MCF 10A (cell line): ENCODE measurements at regions not wholly inside any gene's neighbourhood (a gene's known extent, or its start where the extent isn't known, plus 50 kb on each side); places are given as distances from the start of the nearest gene placed in this dataset.
"Not testable (repeated sequence)": the region's sequence is repeated elsewhere in the genome, so short reads cannot be mapped to it uniquely, and the experiment has no call there.

Experiments used
- BruUV-seq: library from RNA; stranded (reverse); fragments of 400-500 nt; replicated peaks from 2 replicates; lab custom pipeline; 2021; lab: Mats Ljungman, UMichigan
- CTCF ChIA-PET: fragments of 300-600 bp; sonication (Branson Sonifier 250); formaldehyde crosslinking; extraction: SDS; loops from one replicate; lab custom pipeline; 2021; ENCODE audit warnings: antibody characterized with exemption, inconsistent platforms; lab: Yijun Ruan, JAX
- POLR2A ChIA-PET: fragments of 300-600, 350-650 bp; sonication (Branson Sonifier 250); formaldehyde crosslinking; extraction: SDS; loops from one replicate; lab custom pipeline; 2020; ENCODE audit warnings: antibody characterized with exemption, inconsistent platforms; lab: Yijun Ruan, JAX
- DNase-seq: peaks from one replicate; pipeline ENCODE4 v3.0.0-alpha.2; 2018; ENCODE audit not compliant: unreplicated experiment
- H3K27ac Mint-ChIP-seq: one replicate; pipeline ENCODE4 v1.8.0; 2022; ENCODE audit warnings: mild to moderate bottlenecking, low read depth, mixed read lengths; ENCODE audit not compliant: unreplicated experiment
- H3K27me3 Mint-ChIP-seq: one replicate; pipeline ENCODE4 v1.8.0; 2022; ENCODE audit warnings: mixed read lengths; ENCODE audit not compliant: insufficient read depth, unreplicated experiment
- H3K36me3 Mint-ChIP-seq: one replicate; pipeline ENCODE4 v1.8.0; 2022; ENCODE audit warnings: mild to moderate bottlenecking, moderate library complexity, mixed read lengths; ENCODE audit not compliant: insufficient read depth, unreplicated experiment
- H3K4me1 Mint-ChIP-seq: one replicate; pipeline ENCODE4 v1.8.0; 2022; ENCODE audit warnings: mixed read lengths; ENCODE audit not compliant: insufficient read depth, unreplicated experiment
- H3K4me3 Mint-ChIP-seq: one replicate; pipeline ENCODE4 v1.8.0; 2022; ENCODE audit warnings: mild to moderate bottlenecking, moderate library complexity, mixed read lengths; ENCODE audit not compliant: unreplicated experiment
- H3K9me3 Mint-ChIP-seq: one replicate; pipeline ENCODE4 v1.8.0; 2022; ENCODE audit warnings: mixed read lengths; ENCODE audit not compliant: unreplicated experiment
- intact Hi-C: fragments of 100-400 bp; cut with micrococcal nuclease; formaldehyde crosslinking; loops from 2 replicates; pipeline ENCODE4 v1.14.1; 2022
- TF ChIP-seq, protein P1 (sequence below): fragments of 200-600 bp; IDR thresholded peaks from one replicate; pipeline ENCODE4 v1.8.0; 2022; ENCODE audit warnings: antibody characterized with exemption, mild to moderate bottlenecking; ENCODE audit not compliant: unreplicated experiment

DNA sequence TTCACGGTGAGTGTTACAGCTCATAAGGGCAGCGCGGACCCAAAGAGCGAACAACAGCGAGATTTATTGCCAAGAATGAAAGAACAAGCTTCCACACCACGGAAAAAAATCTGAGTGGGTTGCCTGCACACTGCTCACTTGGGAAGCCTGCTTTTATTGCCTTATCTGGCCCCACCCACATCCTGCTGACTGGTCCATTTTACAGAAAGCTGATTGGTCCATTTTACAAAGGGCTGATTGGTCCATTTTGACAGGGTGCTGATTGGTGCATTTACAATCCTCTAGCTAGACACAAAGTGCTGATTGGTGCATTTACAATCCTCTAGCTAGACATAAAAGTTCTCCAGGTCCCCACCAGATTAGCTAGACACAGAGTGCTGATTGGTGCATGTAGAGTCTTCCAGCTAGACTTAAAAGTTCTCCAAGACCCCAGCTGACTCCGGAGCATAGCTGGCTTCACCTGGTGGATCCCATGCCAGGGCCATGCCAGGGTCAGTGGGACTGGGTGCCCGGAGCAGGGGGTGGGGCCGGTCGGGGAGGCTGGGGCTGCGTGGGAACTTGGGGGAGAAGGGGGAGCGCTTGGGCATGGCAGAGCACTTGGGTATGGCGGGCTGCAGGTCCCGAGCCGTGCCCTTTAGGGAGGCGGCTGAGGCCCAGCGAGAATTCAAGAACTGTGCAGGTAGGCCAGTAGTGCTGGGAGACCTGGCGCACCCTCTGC, 75.4 kb upstream of the ATP1A1 start:
- H3K27ac Mint-ChIP-seq = no peak overlapping the region
- TF ChIP-seq, protein P1, sequence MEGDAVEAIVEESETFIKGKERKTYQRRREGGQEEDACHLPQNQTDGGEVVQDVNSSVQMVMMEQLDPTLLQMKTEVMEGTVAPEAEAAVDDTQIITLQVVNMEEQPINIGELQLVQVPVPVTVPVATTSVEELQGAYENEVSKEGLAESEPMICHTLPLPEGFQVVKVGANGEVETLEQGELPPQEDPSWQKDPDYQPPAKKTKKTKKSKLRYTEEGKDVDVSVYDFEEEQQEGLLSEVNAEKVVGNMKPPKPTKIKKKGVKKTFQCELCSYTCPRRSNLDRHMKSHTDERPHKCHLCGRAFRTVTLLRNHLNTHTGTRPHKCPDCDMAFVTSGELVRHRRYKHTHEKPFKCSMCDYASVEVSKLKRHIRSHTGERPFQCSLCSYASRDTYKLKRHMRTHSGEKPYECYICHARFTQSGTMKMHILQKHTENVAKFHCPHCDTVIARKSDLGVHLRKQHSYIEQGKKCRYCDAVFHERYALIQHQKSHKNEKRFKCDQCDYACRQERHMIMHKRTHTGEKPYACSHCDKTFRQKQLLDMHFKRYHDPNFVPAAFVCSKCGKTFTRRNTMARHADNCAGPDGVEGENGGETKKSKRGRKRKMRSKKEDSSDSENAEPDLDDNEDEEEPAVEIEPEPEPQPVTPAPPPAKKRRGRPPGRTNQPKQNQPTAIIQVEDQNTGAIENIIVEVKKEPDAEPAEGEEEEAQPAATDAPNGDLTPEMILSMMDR = no peak
- H3K4me1 Mint-ChIP-seq = peaks cover 19% of the 10 kb centered on the region
- DNase-seq = no peak
- no peaks in the 10 kb centered on the region for H3K36me3 Mint-ChIP-seq
- H3K9me3 Mint-ChIP-seq = no peaks in the 10 kb centered on the region
- ChIA-PET POLR2A (no interaction called here), CTCF (interaction anchor here (1.0 kb wide), 1 partner anchor 10 kb away, joined by 6 read pairs; no protein-coding TSS in a partner anchor)
- H3K27me3 Mint-ChIP-seq = no peaks in the 10 kb centered on the region
- no peak overlapping the region for H3K4me3 Mint-ChIP-seq
- BruUV-seq = no TSS peak
- intact Hi-C loops = no loop called here

DNA sequence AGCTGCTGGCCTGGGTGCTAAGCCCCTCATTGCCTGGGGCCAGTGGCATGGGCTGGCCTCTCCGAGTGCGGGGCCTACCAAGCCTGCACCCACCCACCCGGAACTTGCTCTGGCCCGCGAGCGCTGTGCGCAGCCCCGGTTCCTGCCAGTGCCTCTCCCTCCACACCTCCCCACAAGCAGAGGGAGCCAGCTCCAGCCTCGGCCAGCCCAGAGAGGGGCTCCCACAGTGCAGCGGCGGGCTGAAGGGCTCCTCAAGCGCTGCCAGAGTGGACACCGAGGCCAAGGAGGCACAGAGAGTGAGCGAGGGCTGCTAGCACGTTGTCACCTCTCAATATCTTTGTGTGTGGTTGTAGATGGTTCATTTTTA, 74.8 kb upstream of the ATP1A1 start:
- peaks cover 13% of the 10 kb centered on the region for H3K4me1 Mint-ChIP-seq
- H3K36me3 Mint-ChIP-seq, POLR2A ChIA-PET, BruUV-seq, DNase-seq, H3K4me3 Mint-ChIP-seq, H3K9me3 Mint-ChIP-seq, H3K27ac Mint-ChIP-seq, H3K27me3 Mint-ChIP-seq, intact Hi-C loops: not testable (repeated sequence)
- CTCF ChIA-PET = interaction anchor here (1.0 kb wide), 1 partner anchor 9 kb away, joined by 6 read pairs; no protein-coding TSS in a partner anchor

DNA sequence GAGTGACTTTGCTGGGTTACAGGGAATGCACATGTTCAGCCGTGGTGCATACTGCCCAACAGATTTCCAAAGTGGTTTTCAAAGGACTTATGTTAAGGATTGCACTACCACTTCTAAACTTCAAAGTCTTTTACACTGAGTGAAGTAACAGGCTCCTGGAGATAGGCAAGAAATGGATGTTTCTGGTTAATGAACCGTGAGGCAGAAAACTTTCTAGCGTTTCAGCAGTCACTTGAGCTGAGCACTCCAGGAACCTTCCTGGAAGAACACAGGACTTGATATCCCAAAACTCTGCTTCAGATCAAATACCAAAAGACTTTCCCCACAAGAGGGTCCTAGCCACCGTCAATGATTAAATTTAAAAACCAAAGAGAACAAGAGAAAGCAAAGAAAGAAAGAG, 74.3 kb upstream of the ATP1A1 start:
- Mint-ChIP-seq H3K9me3 (no peaks in the 10 kb centered on the region), H3K4me3 (no peak overlapping the region), H3K27ac (no peak overlapping the region), H3K27me3 (no peaks in the 10 kb centered on the region), H3K36me3 (no peaks in the 10 kb centered on the region), H3K4me1 (peaks cover 12% of the 10 kb centered on the region)
- intact Hi-C loops = no loop called here
- CTCF ChIA-PET = no interaction called here
- TF ChIP-seq, protein P1 = no peak
- POLR2A ChIA-PET = interaction anchor here (1.4 kb wide), 2 partner anchors 9 to 42 kb away, joined by 3 to 10 read pairs; no protein-coding TSS in a partner anchor
- no peak for DNase-seq
- BruUV-seq = no TSS peak

DNA sequence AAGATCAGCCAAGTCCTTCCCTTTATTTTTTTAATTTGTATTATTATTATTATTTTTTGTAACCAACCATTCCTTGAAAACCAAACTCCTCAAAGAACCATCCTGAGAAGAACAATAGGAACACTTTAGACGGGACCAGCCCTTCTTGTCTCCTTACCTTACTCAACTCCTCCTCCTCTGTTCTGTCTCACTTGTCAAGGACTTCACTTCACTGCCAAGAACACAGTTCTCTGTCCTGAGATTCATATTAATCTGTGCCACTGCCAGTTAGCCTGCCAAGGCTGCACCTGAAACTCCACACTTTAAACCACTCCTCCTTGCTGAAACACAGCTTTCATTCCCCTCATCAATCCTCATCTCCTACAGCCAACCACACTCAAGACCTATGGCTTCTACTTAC, 73.8 kb upstream of the ATP1A1 start:
- no peak for DNase-seq
- Mint-ChIP-seq H3K27me3 (no peaks in the 10 kb centered on the region), H3K9me3 (no peaks in the 10 kb centered on the region), H3K27ac (peak overlapping the region; percentile 12), H3K4me1 (peaks cover 12% of the 10 kb centered on the region), H3K36me3 (no peaks in the 10 kb centered on the region), H3K4me3 (no peak overlapping the region)
- POLR2A ChIA-PET = interaction anchor here (1.4 kb wide), 2 partner anchors 9 to 42 kb away, joined by 3 to 10 read pairs; no protein-coding TSS in a partner anchor
- BruUV-seq = no TSS peak
- CTCF ChIA-PET = no interaction called here
- TF ChIP-seq, protein P1 = no peak
- intact Hi-C loops = no loop called here
